OCI-LY3 (cell line): ENCODE measurements at regions not wholly inside any gene's neighbourhood (a gene's known extent, or its start where the extent isn't known, plus 50 kb on each side); places are given as distances from the start of the nearest gene placed in this dataset.

Experiments used
- H2AFZ ChIP-seq: fragments of 200-600, 300-600 bp; shearing (Covaris generic); 2 replicates; pipeline ENCODE4 v1.6.0; 2014; ENCODE audit warnings: antibody characterized with exemption, low read depth, low read length
- H3K27ac ChIP-seq: fragments of 200-600, 300-600 bp; sonication (generic); 2 replicates; pipeline ENCODE4 v1.5.1; 2014; ENCODE audit warnings: mild to moderate bottlenecking, low read length, moderate library complexity, mixed read lengths
- H3K27me3 ChIP-seq: fragments of 200-600, 300-600 bp; sonication (generic); 2 replicates; pipeline ENCODE4 v1.6.1; 2014; ENCODE audit warnings: low read depth, low read length, mixed read lengths
- H3K36me3 ChIP-seq: fragments of 200-600, 300-600 bp; sonication (generic); replicated peaks from 2 replicates; pipeline ENCODE3; 2014; ENCODE audit warnings: low read depth, low read length, mixed read lengths
- H3K4me1 ChIP-seq: fragments of 300-600, 200-600 bp; sonication (generic); 2 replicates; pipeline ENCODE4 v1.6.1; 2014; ENCODE audit warnings: low read length, mixed read lengths
- H3K4me2 ChIP-seq: fragments of 200-600, 300-600 bp; sonication (generic); 2 replicates; pipeline ENCODE4 v1.6.1; 2014; ENCODE audit warnings: low read length, mixed read lengths
- H3K4me3 ChIP-seq: fragments of 300-600, 200-600 bp; sonication (generic); 2 replicates; pipeline ENCODE4 v1.5.1; 2014; ENCODE audit warnings: antibody characterized with exemption, mild to moderate bottlenecking, low read length, moderate library complexity
- H3K79me2 ChIP-seq: fragments of 300-600, 200-600 bp; shearing (Covaris generic); 2 replicates; pipeline ENCODE4 v1.6.1; 2014; ENCODE audit warnings: mild to moderate bottlenecking, low read length, mixed read lengths
- H3K9ac ChIP-seq: fragments of 300-600, 200-600 bp; shearing (Covaris generic); 2 replicates; pipeline ENCODE4 v1.6.0; 2014; ENCODE audit warnings: mild to moderate bottlenecking, low read length, moderate library complexity
- H3K9me3 ChIP-seq: fragments of 200-600, 300-600 bp; shearing (Covaris generic); 2 replicates; pipeline ENCODE4 v1.6.1; 2014; ENCODE audit warnings: low read length, mixed read lengths; ENCODE audit not compliant: insufficient read depth
- H4K20me1 ChIP-seq: fragments of 200-600, 300-600 bp; sonication (generic); 2 replicates; pipeline ENCODE4 v1.6.1; 2016; ENCODE audit warnings: low read length, mixed read lengths; ENCODE audit not compliant: insufficient read depth
- CTCF ChIP-seq: fragments of 200-600, 300-600 bp; sonication (generic); IDR thresholded peaks from 2 replicates; pipeline ENCODE4 v1.5.1; 2014; ENCODE audit warnings: antibody characterized with exemption, low read length, low read depth
- EZH2phosphoT487 ChIP-seq: fragments of 200-600 bp; shearing (Covaris generic); IDR thresholded peaks from 2 replicates; pipeline ENCODE4 v1.6.1; 2018; ENCODE audit warnings: antibody characterized with exemption, mixed run types, low read depth

GRCh38 chr14:83838226-83838625 is 1691.7 kb upstream of the FLRT2 start:
- no peak overlapping the region for H3K4me3 ChIP-seq
- TF ChIP-seq EZH2phosphoT487, result no peak
- no peak for TF ChIP-seq CTCF
- H3K27me3 ChIP-seq, result no peaks in the 10 kb centered on the region
- no peaks in the 10 kb centered on the region for H4K20me1 ChIP-seq
- H2AFZ ChIP-seq, result no peak overlapping the region
- no peak overlapping the region for H3K27ac ChIP-seq
- no peak overlapping the region for H3K9ac ChIP-seq
- no peaks in the 10 kb centered on the region for H3K9me3 ChIP-seq
- no peaks in the 10 kb centered on the region for H3K4me1 ChIP-seq
- no peaks in the 10 kb centered on the region for H3K79me2 ChIP-seq
- H3K36me3 ChIP-seq, result no peaks in the 10 kb centered on the region
- no peak overlapping the region for H3K4me2 ChIP-seq

GRCh38 chr14:83842547-83842946 is 1687.4 kb upstream of the FLRT2 start:
- no peak overlapping the region for H3K4me2 ChIP-seq
- TF ChIP-seq CTCF (no peak), EZH2phosphoT487 (no peak)
- no peak overlapping the region for H3K9ac ChIP-seq
- no peak overlapping the region for H3K27ac ChIP-seq
- H3K4me1 ChIP-seq, result no peaks in the 10 kb centered on the region
- no peaks in the 10 kb centered on the region for H4K20me1 ChIP-seq
- no peaks in the 10 kb centered on the region for H3K27me3 ChIP-seq
- no peaks in the 10 kb centered on the region for H3K9me3 ChIP-seq
- H3K79me2 ChIP-seq, result no peaks in the 10 kb centered on the region
- H2AFZ ChIP-seq, result no peak overlapping the region
- H3K4me3 ChIP-seq, result no peak overlapping the region
- no peaks in the 10 kb centered on the region for H3K36me3 ChIP-seq

- no peak overlapping the region for H3K9ac ChIP-seq
These were observed 1682.8 kb upstream of the FLRT2 start for GRCh38 chr14:83847102-83847501.

GRCh38 chr14:83850092-83850491 is 1679.9 kb upstream of the FLRT2 start:
- H4K20me1 ChIP-seq, result no peaks in the 10 kb centered on the region
- no peak overlapping the region for H3K4me2 ChIP-seq
- no peaks in the 10 kb centered on the region for H3K27me3 ChIP-seq
- no peaks in the 10 kb centered on the region for H3K9me3 ChIP-seq
- no peak overlapping the region for H3K4me3 ChIP-seq
- no peak overlapping the region for H2AFZ ChIP-seq
- no peak for TF ChIP-seq CTCF
- TF ChIP-seq EZH2phosphoT487, result no peak
- no peaks in the 10 kb centered on the region for H3K36me3 ChIP-seq
- H3K4me1 ChIP-seq, result no peaks in the 10 kb centered on the region
- no peak overlapping the region for H3K27ac ChIP-seq
- no peaks in the 10 kb centered on the region for H3K79me2 ChIP-seq
- H3K9ac ChIP-seq, result no peak overlapping the region

More at GRCh38 chr14:83847102-83847501, 1682.8 kb upstream of the FLRT2 start:
- no peaks in the 10 kb centered on the region for H3K9me3 ChIP-seq
- H2AFZ ChIP-seq, result no peak overlapping the region
- TF ChIP-seq CTCF, result no peak
- no peak for TF ChIP-seq EZH2phosphoT487
- H3K27me3 ChIP-seq, result no peaks in the 10 kb centered on the region
- H4K20me1 ChIP-seq, result no peaks in the 10 kb centered on the region
- H3K79me2 ChIP-seq, result no peaks in the 10 kb centered on the region
- H3K4me2 ChIP-seq, result no peak overlapping the region
- H3K27ac ChIP-seq, result no peak overlapping the region
- H3K4me3 ChIP-seq, result no peak overlapping the region
- H3K36me3 ChIP-seq, result no peaks in the 10 kb centered on the region
- no peaks in the 10 kb centered on the region for H3K4me1 ChIP-seq
